ENCODE measurements at regions not wholly inside any gene's neighbourhood (a gene's known extent, or its start where the extent isn't known, plus 50 kb on each side); places are given as distances from the start of the nearest gene placed in this dataset.

GRCh38 chr7:3140834-3141233 lies 97.2 kb upstream of the CARD11 start:
- no peak for TF ChIP-seq NFE2L1 (CRISPR knock-in tag; IDR thresholded peaks at IDR 0.05)
- no peak for TF ChIP-seq SP1 (CRISPR knock-in tag; conservative IDR thresholded peaks at IDR 0.05)

Data from WTC11 (cell line).